DND-41 (cell line): ENCODE measurements at regions not wholly inside any gene's neighbourhood (a gene's known extent, or its start where the extent isn't known, plus 50 kb on each side); places are given as distances from the start of the nearest gene placed in this dataset.
A peak's percentile ranks its signal among the peaks of the same experiment; 100 is the strongest.

ENCODE experiments used
- ATAC-seq: fragments of 200-7000 bp; cut with Tn5 transposase; 3 replicates; pipeline ENCODE4 v1.9.1; 2021; ENCODE audit warnings: low read depth; ENCODE audit not compliant: insufficient read depth
- DNase-seq: peaks from one replicate; pipeline ENCODE4 v3.0.0-alpha.2; 2020
- H2AFZ ChIP-seq: 2 replicates; pipeline ENCODE4 v1.6.0; 2012; ENCODE audit warnings: low read depth, low read length
- H3K27ac ChIP-seq: 2 replicates; pipeline ENCODE4 v1.5.1; 2012; ENCODE audit warnings: low read length, inconsistent platforms
- H3K27me3 ChIP-seq: fragments of 200-600 bp; sonication (generic); 2 replicates; pipeline ENCODE4 v1.6.0; 2012; ENCODE audit warnings: low read length, mild to moderate bottlenecking, inconsistent platforms; ENCODE audit not compliant: insufficient read depth, poor library complexity
- H3K36me3 ChIP-seq: 2 replicates; pipeline ENCODE4 v1.5.1; 2012; ENCODE audit warnings: low read length, inconsistent platforms; ENCODE audit not compliant: insufficient read depth
- H3K4me1 ChIP-seq: 2 replicates; pipeline ENCODE4 v1.5.1; 2012; ENCODE audit warnings: mild to moderate bottlenecking, low read length; ENCODE audit not compliant: insufficient read depth
- H3K4me2 ChIP-seq: 2 replicates; pipeline ENCODE4 v1.6.0; 2012; ENCODE audit warnings: mild to moderate bottlenecking, moderate library complexity, low read length, inconsistent platforms; ENCODE audit not compliant: insufficient read depth
- H3K4me3 ChIP-seq, 2 experiments: fragments of 200-600 bp in 1 of 2; shearing (Covaris generic) in 1 of 2; 2 replicates each; pipeline ENCODE4 v1.5.1; 2012 to 2016; ENCODE audit warnings: inconsistent platforms in 2 of 2, low read length in 2 of 2, mild to moderate bottlenecking in 2 of 2, low read depth in 1 of 2, moderate library complexity in 1 of 2
- H3K79me2 ChIP-seq: 2 replicates; pipeline ENCODE4 v1.6.0; 2012; ENCODE audit warnings: low read length, inconsistent platforms; ENCODE audit not compliant: insufficient read depth
- H3K9ac ChIP-seq: 2 replicates; pipeline ENCODE4 v1.6.0; 2012; ENCODE audit warnings: low read depth, mild to moderate bottlenecking, inconsistent platforms, low read length, moderate library complexity
- H3K9me3 ChIP-seq: 2 replicates; pipeline ENCODE4 v1.5.1; 2012; ENCODE audit warnings: low read length, moderate library complexity, mild to moderate bottlenecking, inconsistent platforms; ENCODE audit not compliant: insufficient read depth, severe bottlenecking
- H4K20me1 ChIP-seq: 2 replicates; pipeline ENCODE4 v1.6.0; 2012; ENCODE audit warnings: low read length; ENCODE audit not compliant: insufficient read depth
- EZH2 ChIP-seq: IDR thresholded peaks from 3 replicates; pipeline ENCODE4 v1.6.1; 2012; ENCODE audit warnings: borderline replicate concordance, low read depth, mild to moderate bottlenecking, moderate library complexity, low read length, inconsistent platforms; ENCODE audit not compliant: severe bottlenecking
- TF ChIP-seq, protein P1 (sequence below): IDR thresholded peaks from 2 replicates; pipeline ENCODE4 v1.5.1; 2012; ENCODE audit warnings: borderline replicate concordance, low read length, moderate library complexity, mild to moderate bottlenecking; ENCODE audit not compliant: poor library complexity, severe bottlenecking; ENCODE audit errors: extremely low read depth

- Histone ChIP-seq H3K4me1 (peaks cover 28% of the 10 kb centered on the region), H3K27ac (no peak overlapping the region), H3K4me3 (no peak overlapping the region), H3K36me3 (no peaks in the 10 kb centered on the region), H3K27me3 (no peaks in the 10 kb centered on the region), H2AFZ (no peak overlapping the region), H3K9me3 (no peaks in the 10 kb centered on the region), H3K79me2 (no peaks in the 10 kb centered on the region), H3K4me2 (no peak overlapping the region), H3K9ac (no peak overlapping the region), H4K20me1 (no peaks in the 10 kb centered on the region)
- no peak for ATAC-seq
- TF ChIP-seq, protein P1, sequence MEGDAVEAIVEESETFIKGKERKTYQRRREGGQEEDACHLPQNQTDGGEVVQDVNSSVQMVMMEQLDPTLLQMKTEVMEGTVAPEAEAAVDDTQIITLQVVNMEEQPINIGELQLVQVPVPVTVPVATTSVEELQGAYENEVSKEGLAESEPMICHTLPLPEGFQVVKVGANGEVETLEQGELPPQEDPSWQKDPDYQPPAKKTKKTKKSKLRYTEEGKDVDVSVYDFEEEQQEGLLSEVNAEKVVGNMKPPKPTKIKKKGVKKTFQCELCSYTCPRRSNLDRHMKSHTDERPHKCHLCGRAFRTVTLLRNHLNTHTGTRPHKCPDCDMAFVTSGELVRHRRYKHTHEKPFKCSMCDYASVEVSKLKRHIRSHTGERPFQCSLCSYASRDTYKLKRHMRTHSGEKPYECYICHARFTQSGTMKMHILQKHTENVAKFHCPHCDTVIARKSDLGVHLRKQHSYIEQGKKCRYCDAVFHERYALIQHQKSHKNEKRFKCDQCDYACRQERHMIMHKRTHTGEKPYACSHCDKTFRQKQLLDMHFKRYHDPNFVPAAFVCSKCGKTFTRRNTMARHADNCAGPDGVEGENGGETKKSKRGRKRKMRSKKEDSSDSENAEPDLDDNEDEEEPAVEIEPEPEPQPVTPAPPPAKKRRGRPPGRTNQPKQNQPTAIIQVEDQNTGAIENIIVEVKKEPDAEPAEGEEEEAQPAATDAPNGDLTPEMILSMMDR: no peak
- no peak for TF ChIP-seq EZH2
- DNase-seq: no peak
Observed at GRCh38 chr11:23563591-23563990, 703.3 kb upstream of the CCDC179 start.

- TF ChIP-seq, protein P1: no peak
- no peak for TF ChIP-seq EZH2
- no peaks in the 10 kb centered on the region for H3K79me2 ChIP-seq
Observed at GRCh38 chr11:23564370-23564769, 704.1 kb upstream of the CCDC179 start.

GRCh38 chr11:23569134-23569533 is 708.9 kb upstream of the CCDC179 start:
- TF ChIP-seq, protein P1: no peak
- no peak for TF ChIP-seq EZH2
- H3K27me3 ChIP-seq: no peaks in the 10 kb centered on the region
- H3K27ac ChIP-seq: peak overlapping the region; percentile 79
- H4K20me1 ChIP-seq: no peaks in the 10 kb centered on the region
- H3K9me3 ChIP-seq: no peaks in the 10 kb centered on the region
- ATAC-seq (no peak), DNase-seq (no peak)
- no peak overlapping the region for H3K4me3 ChIP-seq
- H3K4me1 ChIP-seq: peaks cover 64% of the 10 kb centered on the region
- no peaks in the 10 kb centered on the region for H3K36me3 ChIP-seq
- H2AFZ ChIP-seq: no peak overlapping the region
- no peak overlapping the region; the same call in 1 of the 2 replicates for H3K4me2 ChIP-seq
- H3K79me2 ChIP-seq: no peaks in the 10 kb centered on the region
- peak overlapping the region; percentile 32; the same call in 1 of the 2 replicates for H3K9ac ChIP-seq

More at GRCh38 chr11:23564370-23564769, 704.1 kb upstream of the CCDC179 start:
- Histone ChIP-seq H3K4me1 (peaks cover 36% of the 10 kb centered on the region), H3K36me3 (no peaks in the 10 kb centered on the region), H3K27me3 (no peaks in the 10 kb centered on the region), H2AFZ (peak overlapping the region; percentile 62), H3K9ac (no peak overlapping the region), H3K27ac (no peak overlapping the region), H4K20me1 (no peaks in the 10 kb centered on the region), H3K9me3 (no peaks in the 10 kb centered on the region), H3K4me2 (peak overlapping the region; percentile 12; the same call in 1 of the 2 replicates), H3K4me3 (no peak overlapping the region)
- DNase-seq (no peak), ATAC-seq (no peak)
